ENCODE measurements at regions not wholly inside any gene's neighbourhood (a gene's known extent, or its start where the extent isn't known, plus 50 kb on each side); places are given as distances from the start of the nearest gene placed in this dataset.

DNA sequence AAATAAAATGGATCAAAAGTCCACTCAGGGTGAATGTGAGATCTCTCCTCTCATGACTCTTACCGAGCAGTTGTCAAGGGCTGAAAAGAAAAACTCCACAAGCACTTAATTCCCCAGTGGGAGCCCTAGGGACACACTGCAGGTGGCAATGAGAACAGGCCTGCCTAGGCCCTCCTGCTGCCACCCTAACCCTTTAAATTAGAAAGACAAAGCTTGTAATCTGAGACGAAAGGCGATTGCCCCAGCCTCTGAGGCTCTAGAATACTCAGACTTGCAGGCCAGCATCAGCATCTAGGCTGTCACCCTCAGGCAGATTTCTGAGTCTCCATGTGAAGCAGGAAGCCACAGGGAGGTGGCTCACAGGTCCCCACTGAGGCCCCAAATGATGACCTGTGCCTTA, 457.0 kb upstream of the MYT1L start:
- no peak for TF ChIP-seq EP300 (IDR thresholded peaks at IDR 0.05)
- TF ChIP-seq, protein P1, sequence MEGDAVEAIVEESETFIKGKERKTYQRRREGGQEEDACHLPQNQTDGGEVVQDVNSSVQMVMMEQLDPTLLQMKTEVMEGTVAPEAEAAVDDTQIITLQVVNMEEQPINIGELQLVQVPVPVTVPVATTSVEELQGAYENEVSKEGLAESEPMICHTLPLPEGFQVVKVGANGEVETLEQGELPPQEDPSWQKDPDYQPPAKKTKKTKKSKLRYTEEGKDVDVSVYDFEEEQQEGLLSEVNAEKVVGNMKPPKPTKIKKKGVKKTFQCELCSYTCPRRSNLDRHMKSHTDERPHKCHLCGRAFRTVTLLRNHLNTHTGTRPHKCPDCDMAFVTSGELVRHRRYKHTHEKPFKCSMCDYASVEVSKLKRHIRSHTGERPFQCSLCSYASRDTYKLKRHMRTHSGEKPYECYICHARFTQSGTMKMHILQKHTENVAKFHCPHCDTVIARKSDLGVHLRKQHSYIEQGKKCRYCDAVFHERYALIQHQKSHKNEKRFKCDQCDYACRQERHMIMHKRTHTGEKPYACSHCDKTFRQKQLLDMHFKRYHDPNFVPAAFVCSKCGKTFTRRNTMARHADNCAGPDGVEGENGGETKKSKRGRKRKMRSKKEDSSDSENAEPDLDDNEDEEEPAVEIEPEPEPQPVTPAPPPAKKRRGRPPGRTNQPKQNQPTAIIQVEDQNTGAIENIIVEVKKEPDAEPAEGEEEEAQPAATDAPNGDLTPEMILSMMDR (IDR thresholded peaks at IDR 0.05): no peak
- TF ChIP-seq POLR2A (IDR thresholded peaks at IDR 0.05; ENCODE audit: low read depth): no peak
- no peak for TF ChIP-seq POLR2AphosphoS5 (IDR thresholded peaks at IDR 0.05)
